Tibial artery (tissue), 4 donors: ENCODE measurements at regions not wholly inside any gene's neighbourhood (a gene's known extent, or its start where the extent isn't known, plus 50 kb on each side); places are given as distances from the start of the nearest gene placed in this dataset.

ENCODE experiments used
- DNase-seq, 2 donors: peaks; one replicate each; pipeline ENCODE4 v3.0.0-alpha.2; 2019
- H3K27ac ChIP-seq, 2 donors: fragments of 200-600 bp; sonication (generic) in 1 of 2; 1 replicate in 1 of 2; 2 replicates in 1 of 2; pipeline ENCODE4 v1.5.1; 2018 to 2019; ENCODE audit warnings: mild to moderate bottlenecking in 1 of 2
- H3K27me3 ChIP-seq, 2 donors: fragments of 200-600 bp; sonication (generic) in 1 of 2; one replicate each; pipeline versions ENCODE4 v1.5.1 to v1.6.0; 2016 to 2019
- H3K36me3 ChIP-seq, 3 donors: fragments of 200-600 bp; sonication (generic) in 2 of 3; one replicate each; pipeline ENCODE4 v1.5.1; 2016 to 2019; ENCODE audit warnings: mild to moderate bottlenecking in 2 of 3
- H3K4me1 ChIP-seq, 4 donors: fragments of 200-600 bp; sonication (generic) in 2 of 4; 1 replicate in 3 of 4; 2 replicates in 1 of 4; pipeline ENCODE4 v1.5.1; 2016 to 2019
- H3K4me3 ChIP-seq, 2 donors: fragments of 200-600 bp; sonication (generic) in 1 of 2; 1 replicate in 1 of 2; 2 replicates in 1 of 2; pipeline ENCODE4 v1.5.1; 2018 to 2019; ENCODE audit warnings: mild to moderate bottlenecking in 2 of 2
- H3K9me3 ChIP-seq, 3 donors: fragments of 200-600 bp; sonication (generic) in 1 of 3; one replicate each; pipeline ENCODE4 v1.5.1; 2016 to 2019
- CTCF ChIP-seq, 2 experiments: fragments of 200-600 bp in 1 of 2; fragments of 450-650 bp in 1 of 2; IDR thresholded peaks; one replicate each; pipeline ENCODE4 v1.5.1; 2017 to 2019; ENCODE audit warnings: antibody characterized with exemption in 2 of 2, mild to moderate bottlenecking in 1 of 2, moderate library complexity in 1 of 2
- intact Hi-C: fragments of 100-400 bp; cut with DNase I; formaldehyde crosslinking; loops from one replicate; pipeline ENCODE4 v1.15.0; 2023; ENCODE audit warnings: low total_unique reads

GRCh38 chr12:78490861-78491260, 373.7 kb upstream of the SYT1 start:
- no peak overlapping the region for H3K27ac ChIP-seq
- peaks cover 0 to 6% (median 0%) of the 10 kb centered on the region in 4 donors for H3K4me1 ChIP-seq
- H3K36me3 ChIP-seq, result no peaks in the 10 kb centered on the region
- no peaks in the 10 kb centered on the region for H3K27me3 ChIP-seq
- no peak for DNase-seq
- intact Hi-C loops, result no loop called here
- TF ChIP-seq CTCF (IDR thresholded peaks at IDR 0.05), result no peak
- H3K9me3 ChIP-seq, result no peaks in the 10 kb centered on the region
- no peak overlapping the region for H3K4me3 ChIP-seq

- TF ChIP-seq CTCF (IDR thresholded peaks at IDR 0.05), result no peak
- intact Hi-C loops, result no loop called here
- Histone ChIP-seq H3K4me3 (no peak overlapping the region), H3K36me3 (no peaks in the 10 kb centered on the region), H3K27ac (no peak overlapping the region), H3K27me3 (no peaks in the 10 kb centered on the region), H3K4me1 (peaks cover 0 to 6% (median 0%) of the 10 kb centered on the region in 4 donors), H3K9me3 (no peaks in the 10 kb centered on the region)
- DNase-seq, result no peak
These were observed 369.7 kb upstream of the SYT1 start for GRCh38 chr12:78494911-78495310.

- no peaks in the 10 kb centered on the region for H3K9me3 ChIP-seq
- no peak overlapping the region for H3K27ac ChIP-seq
- H3K4me1 ChIP-seq, result no peaks in the 10 kb centered on the region
- intact Hi-C loops, result no loop called here
- H3K27me3 ChIP-seq, result no peaks in the 10 kb centered on the region
- TF ChIP-seq CTCF (IDR thresholded peaks at IDR 0.05), result no peak
- no peaks in the 10 kb centered on the region for H3K36me3 ChIP-seq
- H3K4me3 ChIP-seq, result no peak overlapping the region
- DNase-seq, result no peak
These were observed 362.7 kb upstream of the SYT1 start for GRCh38 chr12:78501825-78502224.

GRCh38 chr12:78519422-78519821, 345.2 kb upstream of the SYT1 start:
- DNase-seq, result no peak
- intact Hi-C loops, result no loop called here
- TF ChIP-seq CTCF (IDR thresholded peaks at IDR 0.05), result no peak

GRCh38 chr12:78530100-78530765, 334.3 kb upstream of the SYT1 start:
- Histone ChIP-seq H3K9me3 (no peaks in the 10 kb centered on the region), H3K4me3 (no peak overlapping the region), H3K36me3 (no peaks in the 10 kb centered on the region), H3K27ac (no peak overlapping the region), H3K27me3 (no peaks in the 10 kb centered on the region), H3K4me1 (no peaks in the 10 kb centered on the region)
- no peak for DNase-seq
- intact Hi-C loops, result no loop called here
- TF ChIP-seq CTCF (IDR thresholded peaks at IDR 0.05), result no peak

More at GRCh38 chr12:78519422-78519821, 345.2 kb upstream of the SYT1 start:
- Histone ChIP-seq H3K4me1 (no peaks in the 10 kb centered on the region), H3K4me3 (no peak overlapping the region), H3K9me3 (peaks cover 0 to 3% (median 0%) of the 10 kb centered on the region in 3 donors), H3K27me3 (no peaks in the 10 kb centered on the region), H3K36me3 (no peaks in the 10 kb centered on the region), H3K27ac (no peak overlapping the region)
